Stimulated activated CD8-positive, alpha-beta memory T cell treated with anti-CD3 and anti-CD28 coated beads, Interleukin-2, amount 100 ng/mL, for 1 hour (primary cell): ENCODE measurements at regions not wholly inside any gene's neighbourhood (a gene's known extent, or its start where the extent isn't known, plus 50 kb on each side); places are given as distances from the start of the nearest gene placed in this dataset.
"Not testable (repeated sequence)": the region's sequence is repeated elsewhere in the genome, so short reads cannot be mapped to it uniquely, and the experiment has no call there.

Experiments used
- DNase-seq, 2 donors: peaks; one replicate each; pipeline ENCODE4 v3.0.0-alpha.2; 2020; ENCODE audit warnings: low read depth in 2 of 2

DNA sequence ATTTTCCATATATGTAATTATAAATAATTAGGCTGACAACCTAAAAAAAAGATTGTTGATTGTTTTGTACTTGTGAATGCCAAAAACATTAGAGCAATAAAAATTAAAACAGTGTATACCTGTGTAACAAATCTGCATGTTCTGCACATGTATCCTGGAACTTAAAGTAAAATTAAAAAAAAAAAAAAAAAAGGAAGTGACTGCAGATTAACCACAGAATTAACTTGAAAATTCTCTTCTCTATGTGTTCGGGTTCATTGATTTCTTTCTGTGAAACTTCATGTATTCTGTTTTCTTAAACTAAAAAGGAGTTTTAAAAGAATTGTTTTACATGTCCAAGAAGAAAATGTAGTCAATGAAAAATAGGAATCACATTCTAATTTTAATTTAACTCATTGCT, 95.7 kb downstream of the FASLG start:
- DNase-seq: no peak

DNA sequence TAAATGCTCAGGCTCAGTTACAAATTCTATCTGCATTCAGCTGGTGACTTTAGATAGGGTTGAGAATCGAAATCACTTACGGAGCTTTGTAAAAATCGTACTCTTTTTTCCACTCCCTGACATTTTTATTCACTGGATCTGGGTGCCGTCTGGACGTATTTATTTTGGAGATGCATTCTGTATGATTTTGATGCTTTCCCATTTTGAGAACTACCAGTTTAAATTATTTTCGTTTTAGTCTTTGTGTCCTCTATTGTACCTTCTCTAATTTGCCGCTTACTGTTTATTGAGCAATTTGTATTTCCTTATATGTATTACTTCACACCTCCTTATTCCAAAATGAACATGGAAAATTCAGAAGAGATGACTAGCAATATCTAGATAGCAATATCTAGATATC, 96.2 kb downstream of the FASLG start:
- DNase-seq: no peak

DNA sequence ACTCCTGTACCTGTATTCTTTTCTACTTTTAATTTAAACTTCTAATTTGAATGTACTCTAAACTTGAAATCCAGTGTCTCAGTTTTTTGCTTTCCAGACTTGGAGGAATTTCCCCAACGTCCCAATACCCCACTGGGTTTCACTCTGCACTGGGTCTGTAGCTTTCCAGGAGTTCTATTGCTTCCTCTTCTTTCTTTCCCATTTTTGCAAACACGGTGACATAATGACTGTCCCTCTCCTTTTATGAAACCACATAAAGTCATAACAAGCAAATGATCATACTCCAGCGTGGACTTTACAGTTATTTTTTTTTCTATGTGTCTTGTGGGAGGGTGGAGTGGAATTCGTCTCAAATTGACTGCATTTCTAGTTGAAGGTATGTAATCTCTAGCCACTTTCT, 97.1 kb downstream of the FASLG start:
- DNase-seq: no peak

DNA sequence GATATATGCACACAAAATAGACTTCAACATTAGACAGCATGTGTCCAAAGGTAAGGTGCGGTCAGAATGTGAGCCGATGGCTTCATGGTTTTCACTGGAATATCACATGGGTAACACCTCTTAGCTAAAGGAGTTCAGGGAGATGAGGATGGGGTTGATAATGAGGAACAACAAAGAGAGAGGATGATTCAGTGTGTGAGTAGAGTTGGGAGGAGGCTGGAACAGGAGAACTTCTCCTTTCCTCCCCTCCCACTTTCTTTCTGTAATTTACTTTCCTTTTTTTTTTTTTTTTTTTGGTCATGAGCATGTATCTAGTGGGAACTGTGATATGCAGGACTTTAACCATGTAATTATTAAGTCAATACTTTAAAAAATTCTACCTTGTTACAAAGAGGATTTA, 99.4 kb downstream of the FASLG start:
- no peak for DNase-seq

DNA sequence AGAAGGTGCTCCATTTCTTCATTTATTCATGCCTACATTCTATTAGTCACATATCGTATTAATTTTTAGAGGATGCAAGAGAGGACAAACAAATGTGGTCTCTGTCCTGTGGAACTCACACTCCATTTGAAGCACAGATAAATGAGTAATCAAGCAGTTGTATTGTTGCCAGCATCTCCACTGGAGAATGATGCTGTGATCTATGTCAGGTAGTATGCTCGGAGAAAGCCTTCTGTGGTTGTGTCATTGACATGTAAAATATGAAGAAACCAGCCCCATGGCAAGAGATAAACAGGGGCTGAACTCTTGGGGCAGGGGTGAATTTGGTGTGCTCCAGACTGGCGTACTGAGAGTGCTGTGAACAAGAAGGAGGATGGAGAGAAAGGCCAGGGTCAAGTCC, 101.2 kb downstream of the FASLG start:
- no peak for DNase-seq

DNA sequence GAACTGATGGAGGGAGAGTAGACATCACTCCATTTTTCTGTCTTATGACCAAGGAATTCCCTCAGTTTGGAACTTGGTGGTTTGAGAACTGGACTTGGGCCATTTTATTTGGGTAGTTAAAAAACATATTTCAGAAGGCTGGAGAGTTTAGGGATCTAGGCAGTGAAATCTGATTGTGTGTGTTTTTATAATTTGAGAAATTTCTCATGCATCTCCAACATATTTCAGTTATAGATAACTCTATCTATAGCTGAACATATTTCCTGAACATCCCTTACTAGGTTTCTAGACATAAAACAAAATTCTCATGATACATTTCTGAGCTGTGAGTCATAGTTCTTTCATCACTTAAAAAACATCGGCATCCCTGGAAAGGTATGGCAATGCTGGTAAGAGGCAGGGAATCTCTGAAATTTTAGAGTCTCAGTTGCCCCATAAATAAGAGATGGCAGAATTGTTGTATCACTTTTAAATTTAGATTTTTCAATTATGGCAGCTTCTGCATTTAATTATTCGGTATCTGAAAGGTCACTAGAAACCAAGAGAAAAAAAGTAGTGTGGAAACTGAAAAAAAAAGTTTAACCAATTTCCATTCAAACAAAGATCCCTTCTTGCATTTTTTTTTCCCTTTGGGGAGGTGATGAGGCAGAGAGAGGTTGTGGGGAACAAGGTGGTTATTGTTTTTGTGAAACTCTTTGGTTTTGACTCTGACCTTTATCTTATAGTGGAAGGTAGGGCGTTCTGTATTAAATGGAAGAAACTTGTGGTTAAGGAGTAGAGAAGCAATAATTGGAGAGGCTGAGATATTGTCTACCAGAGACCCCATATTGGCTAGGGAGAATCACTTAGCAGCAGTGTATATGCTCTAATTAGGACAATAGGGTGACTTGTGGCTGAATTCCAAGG, 102.9 kb downstream of the FASLG start:
- no peak for DNase-seq

DNA sequence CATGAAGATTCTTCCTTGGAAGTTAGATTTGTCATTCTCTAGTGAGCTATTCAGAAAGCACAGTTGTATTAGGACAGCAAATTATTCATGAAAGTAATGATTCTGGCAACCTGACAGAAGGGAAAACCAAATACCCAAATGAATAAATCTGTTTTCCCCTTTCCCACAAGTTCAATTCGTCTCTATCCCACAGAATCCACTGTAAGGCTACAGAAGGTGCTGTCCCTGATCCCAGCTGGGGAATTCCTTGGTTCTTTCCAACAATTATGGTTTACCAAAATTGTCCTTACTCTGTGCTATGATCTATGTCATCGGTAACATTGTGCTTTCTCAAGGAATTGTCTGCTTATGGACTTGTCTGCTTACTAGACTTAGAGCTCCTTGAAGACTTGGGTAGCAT, 104.2 kb downstream of the FASLG start:
- DNase-seq: no peak

DNA sequence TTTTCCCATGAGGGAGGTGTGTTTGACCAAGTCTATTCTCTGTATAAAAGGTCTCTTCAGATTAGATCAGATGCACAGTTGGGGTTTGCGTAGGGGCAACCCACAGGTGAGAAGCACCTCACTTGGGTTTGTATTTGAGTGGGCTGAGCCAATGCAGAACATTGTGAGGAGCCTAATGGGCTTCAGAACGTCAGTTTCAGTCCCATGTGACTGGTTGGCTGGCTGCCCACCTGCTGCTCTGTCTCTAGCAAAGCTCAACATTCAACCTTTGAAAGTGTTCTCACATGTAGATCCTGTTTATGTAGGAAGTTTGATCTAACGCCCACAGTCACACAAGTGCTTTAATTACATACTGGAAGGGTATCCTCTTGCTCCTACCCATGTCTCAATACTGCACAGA, 105.5 kb downstream of the FASLG start:
- no peak for DNase-seq

DNA sequence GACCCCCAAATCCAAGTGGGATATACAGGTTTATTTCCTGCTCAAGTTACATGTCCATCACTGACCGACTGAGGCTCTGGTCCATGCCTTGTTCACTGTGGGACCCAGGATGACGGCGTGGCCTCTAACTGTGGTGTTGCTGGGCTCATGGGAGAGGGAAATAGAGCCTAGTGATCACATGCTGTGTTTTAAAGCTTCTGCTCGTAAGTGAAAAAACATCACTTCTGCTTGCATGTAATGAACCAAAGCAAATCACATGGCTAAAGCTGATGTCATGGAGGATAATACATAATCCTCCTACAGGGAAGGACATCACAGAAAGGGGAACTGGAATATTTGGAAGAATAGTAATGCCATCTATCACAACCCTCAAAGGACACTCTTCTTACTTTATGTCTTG, 107.6 kb downstream of the FASLG start:
- no peak for DNase-seq

DNA sequence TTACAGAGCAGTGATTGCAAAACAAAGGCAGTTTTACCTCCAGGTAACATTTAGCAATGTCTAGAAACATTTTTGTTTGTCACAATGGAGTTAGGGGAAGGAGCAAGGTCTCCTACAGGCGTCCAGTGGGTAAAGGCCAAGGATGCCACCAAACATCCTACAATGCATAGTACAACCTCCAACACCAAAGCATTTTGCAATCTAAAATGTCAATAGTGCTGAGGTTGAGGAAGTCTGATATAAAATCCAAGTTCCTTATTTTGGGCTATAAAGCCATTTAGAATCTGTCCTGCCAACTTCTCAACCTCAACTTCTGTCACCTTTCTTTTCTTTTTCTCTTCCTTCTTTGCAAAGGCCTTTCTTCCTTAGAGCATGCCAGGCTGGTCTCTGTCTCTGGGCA, 111.2 kb downstream of the FASLG start:
- DNase-seq: no peak

DNA sequence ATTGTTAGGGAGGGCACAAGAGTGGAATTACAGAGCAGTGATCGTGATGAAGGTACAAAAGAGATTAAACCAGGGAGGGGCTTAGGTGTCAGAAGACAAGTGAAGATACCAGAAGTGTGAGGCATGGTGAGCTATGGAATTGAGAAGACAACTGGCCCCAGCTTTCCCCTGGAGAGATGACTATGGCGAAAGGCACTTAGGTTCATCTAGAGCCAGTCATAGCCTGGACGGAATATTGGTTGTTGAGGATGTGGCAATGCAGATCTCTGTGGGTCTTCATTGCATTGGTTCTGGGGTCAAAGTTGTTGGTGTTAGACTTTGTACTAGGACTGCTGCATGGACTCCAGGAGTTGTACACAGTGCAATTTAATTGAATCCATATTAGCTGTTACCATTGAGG, 115.7 kb downstream of the FASLG start:
- DNase-seq: no peak

DNA sequence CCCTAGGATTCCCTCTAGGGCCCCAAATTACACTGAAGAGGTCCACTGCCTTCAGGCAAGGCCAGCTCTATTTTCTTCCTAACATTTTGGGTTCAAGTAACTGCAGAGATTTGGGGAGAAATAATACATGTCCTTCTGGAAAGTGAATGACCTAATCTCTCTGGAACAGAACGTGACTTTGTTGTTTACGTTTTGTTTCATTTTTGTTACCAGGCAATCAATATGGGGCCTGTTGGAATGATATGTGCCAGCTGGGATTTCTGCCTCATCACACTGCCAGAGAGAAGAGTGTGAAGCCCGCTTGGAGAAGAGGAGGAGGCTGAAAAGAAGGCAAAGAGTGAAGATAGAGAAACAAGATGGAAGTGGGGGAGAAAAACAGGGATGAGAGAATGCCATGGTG, 116.7 kb downstream of the FASLG start:
- no peak for DNase-seq

DNA sequence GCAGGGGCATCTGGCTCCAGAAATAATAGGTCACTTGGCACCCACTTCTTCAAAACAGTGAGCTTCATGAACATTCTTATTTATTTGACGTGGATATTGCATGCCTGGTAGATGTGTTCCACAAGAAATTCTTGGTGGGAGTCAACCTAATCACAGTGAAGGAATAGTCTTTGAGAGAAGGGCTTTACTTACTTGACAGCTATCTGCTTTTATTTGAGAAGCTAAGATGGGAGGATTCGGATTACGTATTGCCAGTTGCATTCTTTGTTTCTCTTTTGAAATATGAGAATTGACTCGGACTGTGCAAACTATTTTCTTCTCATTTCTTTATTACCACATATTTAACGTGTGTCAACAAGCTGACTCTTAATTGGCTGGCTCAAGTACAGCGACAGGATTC, 117.2 kb downstream of the FASLG start:
- no peak for DNase-seq

DNA sequence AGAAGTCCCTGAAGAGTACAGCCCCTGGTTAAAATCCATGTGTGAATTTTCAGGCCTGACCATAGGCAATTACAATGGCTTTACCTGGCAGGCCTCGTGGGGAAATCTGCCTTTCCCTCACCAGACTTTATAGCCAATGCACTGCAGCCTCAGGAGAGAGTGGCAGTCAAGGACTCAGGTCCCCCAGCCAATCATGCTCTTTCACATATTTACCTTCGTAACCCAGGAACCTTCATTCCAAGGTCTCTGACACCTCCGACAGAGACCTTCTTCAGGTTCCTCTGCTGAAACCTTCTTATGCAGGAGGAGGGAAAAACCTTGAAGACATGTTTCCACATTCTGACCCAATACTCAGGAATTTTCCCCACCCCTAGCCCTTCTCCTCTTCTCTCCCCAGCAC, 118.9 kb downstream of the FASLG start:
- DNase-seq: no peak

DNA sequence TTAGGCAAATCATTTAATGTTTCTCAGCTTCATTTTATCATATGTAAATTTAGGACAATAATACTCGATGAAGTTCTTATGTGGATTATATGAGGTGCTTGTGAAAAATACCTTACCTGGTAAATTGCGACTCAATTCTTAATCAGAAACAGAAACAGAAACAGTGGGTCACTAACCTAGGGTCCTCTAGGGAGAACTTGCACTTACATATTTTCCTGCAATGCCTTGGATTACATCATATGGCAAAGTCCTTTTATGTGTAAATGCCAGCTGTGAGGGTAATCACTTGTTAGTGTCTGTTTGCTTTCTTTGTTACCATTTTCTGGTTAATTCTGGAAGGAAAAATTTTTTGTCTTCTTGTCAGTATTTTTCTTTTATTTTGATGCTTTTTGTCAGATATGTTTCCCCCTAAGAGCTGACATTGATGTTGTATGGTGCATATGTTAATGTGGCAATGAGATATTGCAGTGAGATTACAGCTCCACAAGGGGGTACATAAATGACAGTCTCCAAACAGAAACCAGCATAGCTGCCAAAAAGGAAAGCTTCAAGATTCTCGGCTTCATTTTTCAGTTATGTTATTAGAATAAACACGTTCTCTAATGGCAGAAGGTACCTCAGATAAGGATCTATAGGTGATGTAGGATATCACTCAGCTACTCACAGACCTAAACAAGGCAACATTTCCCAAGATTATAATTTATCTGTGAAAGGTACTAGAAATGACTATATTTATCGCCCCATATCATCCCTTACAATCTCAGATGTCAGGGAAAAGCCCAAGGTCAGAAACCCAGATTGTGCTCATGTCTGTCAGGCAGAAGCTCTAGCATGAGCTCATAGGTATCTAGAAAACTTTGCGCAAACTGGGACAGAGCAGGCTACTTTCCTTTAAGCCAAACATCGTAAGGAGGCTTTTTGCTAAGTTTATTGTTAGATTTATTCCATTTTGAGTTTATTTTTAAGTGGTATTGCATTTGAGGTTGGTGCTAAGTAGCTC, 119.9 kb downstream of the FASLG start:
- no peak for DNase-seq

DNA sequence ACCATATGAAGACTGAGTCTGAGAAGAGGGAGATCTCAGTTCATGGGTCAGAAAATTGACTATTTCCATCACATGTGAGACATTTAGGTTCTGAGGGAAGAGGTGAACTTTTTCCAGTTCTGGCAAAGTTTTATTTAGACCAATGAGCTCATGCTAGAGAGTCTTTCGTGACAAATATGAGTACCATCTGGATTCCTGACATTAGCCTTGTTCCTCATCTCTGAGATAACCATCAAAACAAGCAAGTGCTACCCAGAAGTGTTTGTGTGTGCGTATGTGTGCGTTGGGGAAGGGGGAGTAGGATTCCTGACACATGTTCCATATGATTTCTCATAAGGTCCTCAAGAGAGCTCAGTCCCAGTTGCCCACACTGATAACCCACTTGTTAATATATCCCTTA, 120.6 kb downstream of the FASLG start:
- DNase-seq: no peak

DNA sequence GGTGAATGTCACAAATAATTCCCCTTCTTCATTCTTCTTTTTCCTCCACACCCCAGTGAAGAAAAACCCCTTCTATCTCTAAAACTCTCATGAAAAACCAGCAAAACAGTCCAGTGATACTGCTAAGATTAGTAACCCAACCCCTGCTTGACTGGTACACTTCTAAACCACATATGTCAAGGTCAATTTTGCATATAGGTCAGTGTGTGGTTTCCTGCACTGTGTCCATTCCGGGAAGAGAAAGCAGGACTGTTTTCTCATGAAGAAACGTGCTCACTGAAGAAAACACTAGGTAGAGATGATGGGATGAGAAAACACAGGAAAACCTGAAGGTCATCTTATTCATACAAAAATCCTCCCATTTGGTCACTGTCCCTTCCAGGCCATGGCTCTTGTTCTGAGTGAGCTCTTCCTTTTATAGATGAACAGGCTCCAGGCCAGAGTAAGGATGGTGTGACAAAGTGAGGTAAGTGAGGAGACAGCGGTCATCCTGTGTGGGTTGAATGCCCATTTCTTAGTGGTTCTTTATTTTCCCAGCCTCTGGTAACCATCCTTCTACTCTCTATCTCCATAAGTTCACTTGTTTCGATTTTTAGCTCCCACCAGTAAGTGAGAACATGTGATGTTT, 122.7 kb downstream of the FASLG start:
- no peak for DNase-seq

DNA sequence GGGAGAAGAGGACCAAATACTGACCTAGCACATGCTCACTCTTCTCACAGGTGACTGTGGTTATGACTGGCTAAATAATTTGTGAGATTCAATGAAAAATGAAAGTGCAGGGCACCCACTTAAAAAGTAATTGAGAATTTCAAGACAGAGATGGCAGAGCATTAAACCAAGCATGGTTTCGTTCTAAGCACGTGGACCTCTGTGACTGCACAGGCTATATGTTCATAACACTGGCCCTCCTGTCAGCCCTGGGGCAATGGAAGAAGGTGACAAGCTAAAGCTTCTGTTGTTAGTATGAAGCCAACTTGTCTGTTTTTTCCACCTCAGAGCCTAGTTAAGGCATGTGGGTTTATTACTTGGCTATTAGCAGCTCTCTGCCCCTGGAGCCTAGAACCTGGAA, 130.9 kb downstream of the FASLG start:
- no peak for DNase-seq

DNA sequence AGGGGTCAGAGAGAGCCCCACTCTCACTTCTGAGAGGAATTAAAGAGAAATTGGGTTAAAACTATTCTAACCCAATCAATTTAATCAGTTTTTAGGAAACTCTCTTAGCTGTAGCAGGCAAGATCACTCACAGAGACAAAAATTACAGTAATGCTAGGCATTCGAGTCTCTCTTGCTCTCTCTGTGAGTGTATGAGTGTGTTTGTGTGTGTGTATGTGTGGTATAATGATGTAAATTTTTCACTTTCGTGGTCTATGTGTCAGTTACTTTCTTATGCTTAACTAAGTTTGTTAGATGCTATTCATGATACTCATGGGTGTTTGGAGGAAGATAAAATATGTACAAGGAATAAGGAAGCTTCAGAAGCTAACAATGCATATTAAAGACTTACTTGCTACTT, 131.3 kb downstream of the FASLG start:
- no peak for DNase-seq

DNA sequence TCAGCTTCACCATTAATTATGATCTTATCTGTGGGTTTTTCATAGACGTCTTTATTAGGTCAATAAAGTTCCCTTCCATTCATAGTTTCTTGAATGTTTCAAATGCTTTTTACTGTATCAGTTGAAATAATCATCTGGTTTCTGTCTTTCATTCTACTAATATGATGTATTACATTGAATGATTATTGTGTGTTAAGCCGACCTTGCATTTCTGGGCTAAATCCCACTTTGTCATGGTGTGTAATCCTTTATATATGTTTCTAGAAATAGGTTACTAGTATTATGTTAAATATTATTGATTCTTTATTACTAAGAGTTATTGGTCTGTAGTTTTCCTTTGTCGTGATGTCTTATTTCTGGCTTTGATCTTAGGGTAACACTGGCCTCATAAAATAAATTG, 134.9 kb downstream of the FASLG start:
- no peak for DNase-seq

DNA sequence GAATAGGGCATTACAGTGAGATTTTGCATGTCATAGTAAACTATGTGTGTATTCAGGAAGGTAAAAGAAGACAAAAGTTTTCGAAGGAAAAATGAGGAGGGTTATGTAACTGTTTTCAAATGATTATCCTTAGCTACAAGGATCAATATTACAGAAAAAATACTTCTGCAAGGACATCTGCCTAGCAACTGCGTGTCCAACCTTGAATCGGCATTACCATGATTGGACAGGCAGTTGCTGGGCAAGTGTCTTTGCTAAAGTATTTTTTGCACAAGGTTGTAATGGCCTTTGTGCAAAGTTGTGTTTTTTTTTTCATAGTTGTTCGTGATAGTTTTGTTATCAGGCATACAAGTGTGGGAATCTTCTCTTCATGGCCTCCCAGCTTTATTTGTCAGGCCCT, 136.8 kb downstream of the FASLG start:
- no peak for DNase-seq

DNA sequence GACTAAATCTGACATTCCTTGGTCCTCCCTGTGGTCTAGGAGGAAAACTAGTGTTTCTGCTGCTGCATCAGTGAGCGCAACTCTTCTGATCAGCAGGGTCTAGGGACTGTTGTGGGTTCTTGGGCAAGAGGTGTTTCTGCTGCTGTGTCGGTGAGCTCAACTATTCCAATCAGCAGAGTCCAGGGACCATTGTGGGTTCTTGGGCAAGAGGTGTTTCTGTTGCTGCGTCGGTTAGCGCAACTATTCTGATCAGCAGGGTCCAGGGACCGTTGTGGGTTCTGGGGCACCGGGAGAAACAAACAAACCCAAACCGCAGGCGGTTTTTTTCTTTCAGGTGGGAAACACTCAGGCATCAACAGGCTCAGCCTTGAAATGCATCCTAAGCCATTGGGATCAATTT, 140.9 kb downstream of the FASLG start:
- DNase-seq: not testable (repeated sequence)
